EL (cell line): ENCODE measurements at regions not wholly inside any gene's neighbourhood (a gene's known extent, or its start where the extent isn't known, plus 50 kb on each side); places are given as distances from the start of the nearest gene placed in this dataset.
"Not testable (repeated sequence)": the region's sequence is repeated elsewhere in the genome, so short reads cannot be mapped to it uniquely, and the experiment has no call there.

Experiments
- DNase-seq: peaks from one replicate; pipeline ENCODE4 v3.0.0-alpha.2; 2016

DNA sequence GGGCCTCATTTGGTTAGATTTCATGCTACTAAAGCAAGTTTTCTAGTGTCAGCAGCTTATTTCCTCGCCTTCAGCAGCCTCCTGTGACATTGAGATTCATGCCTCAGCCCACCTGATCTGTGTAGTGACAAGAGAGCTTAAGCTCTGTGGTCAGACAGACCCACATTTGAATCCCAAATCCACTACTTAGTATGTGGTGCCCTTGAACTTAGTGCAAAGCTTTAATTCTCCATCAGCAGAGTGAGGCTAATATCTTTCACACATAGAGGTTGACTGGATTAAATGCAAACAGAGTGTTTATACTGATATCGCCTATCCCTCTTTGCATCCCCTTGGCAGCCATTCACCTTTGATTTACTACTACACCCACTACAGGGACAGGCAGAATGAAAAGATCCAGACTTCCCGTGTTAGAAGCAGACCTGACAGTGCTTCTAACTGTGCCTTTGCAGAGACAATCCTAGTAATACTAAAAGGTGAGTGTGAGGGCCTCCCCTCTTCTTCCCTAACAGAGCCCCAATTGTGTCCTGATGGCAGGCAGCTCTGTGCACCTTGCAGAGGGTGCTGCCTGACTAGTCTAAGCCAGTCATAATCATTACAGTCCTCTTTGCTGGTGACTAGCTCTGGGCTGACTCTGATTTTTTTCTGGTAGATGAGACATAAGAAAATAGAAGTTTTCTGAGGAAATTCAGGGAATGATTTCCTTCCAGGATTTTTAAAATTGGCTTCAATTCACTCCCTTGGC, 264.0 kb downstream of the CTH start:
- DNase-seq: no peak

DNA sequence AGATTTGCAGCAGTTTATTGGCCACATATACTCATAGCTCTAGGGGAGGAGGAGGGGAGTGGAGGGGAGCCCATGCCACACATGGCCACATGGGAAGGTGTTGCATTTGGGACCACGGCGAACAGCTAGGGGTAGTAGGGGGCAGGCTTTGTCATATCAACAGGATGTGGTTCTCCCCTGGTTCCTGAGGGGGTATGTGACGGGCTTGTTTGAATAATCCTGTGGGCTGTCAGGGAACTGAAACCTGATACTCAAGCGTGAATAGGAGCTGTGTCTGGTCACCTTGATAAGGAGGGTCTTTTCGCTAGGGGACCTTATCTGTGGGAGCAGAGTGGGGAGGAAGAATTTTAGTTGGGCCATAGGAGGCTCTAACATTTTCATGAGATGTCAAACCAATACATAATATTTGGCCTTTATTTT, 264.7 kb downstream of the CTH start:
- no peak for DNase-seq

DNA sequence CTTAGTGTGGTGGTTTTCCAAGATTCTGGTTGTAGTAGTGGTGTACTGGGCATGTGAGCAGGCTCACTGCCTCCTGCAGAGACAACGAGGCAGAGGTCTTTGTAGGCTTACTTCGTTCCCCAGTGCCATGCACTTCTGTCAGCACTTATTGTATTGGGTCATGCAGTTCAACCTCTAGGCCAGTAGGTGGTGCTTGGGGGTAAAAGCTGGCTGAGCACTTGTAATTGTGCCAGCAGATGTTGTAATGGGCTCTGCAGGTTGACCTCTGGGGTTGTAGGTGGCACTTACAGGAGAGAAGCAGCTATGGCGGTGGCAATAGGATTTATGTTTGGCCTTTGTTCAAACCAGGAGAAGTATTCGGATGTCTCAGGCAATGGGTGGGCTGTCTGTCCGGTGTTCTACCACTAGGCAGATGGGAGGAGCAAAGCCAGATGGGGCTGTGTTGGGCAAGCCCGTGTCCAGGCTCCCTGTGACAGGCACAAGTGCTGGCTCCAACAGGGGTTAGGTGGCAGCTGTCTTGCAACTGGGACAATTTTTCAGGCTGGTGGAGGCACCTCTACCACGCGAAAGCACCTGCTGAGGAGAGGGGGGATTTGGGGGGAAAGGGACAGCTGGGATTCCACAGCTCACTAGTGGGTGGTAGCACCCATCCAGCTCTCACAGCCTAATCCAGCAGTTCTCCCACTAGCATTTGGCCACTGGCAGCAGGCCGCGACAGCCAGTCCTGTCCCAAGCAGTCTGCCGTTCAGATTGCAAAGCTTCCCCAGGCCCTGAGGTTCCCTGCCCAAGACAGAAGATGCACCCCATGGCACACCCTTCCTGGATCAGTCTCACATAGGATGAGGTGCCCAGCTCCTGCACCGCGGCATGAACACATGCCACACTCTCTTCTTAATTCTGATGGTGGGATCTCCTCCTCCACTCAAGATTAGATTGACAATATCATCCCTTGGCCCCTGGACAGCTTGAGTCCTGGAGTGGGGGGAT, 274.5 kb downstream of the CTH start:
- DNase-seq: peak; percentile 62

DNA sequence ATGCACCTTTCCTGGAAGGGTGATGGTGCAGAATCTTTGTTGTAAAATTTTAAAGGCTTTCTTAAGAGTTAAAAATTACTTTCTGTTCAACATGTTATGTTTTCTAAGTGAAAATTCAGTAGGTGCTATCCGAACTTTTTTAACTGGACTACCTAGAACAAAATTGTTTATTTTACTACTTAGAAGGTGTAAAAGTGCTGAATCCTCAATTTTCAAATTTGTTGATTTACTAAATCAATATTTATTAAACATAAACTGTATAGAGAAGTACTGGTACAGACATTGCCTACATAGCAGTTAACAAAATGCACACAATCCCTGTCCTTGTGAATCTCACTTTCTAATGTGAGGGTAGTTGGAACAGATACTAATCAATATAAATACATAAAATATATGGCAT, 277.5 kb downstream of the CTH start:
- no peak for DNase-seq

DNA sequence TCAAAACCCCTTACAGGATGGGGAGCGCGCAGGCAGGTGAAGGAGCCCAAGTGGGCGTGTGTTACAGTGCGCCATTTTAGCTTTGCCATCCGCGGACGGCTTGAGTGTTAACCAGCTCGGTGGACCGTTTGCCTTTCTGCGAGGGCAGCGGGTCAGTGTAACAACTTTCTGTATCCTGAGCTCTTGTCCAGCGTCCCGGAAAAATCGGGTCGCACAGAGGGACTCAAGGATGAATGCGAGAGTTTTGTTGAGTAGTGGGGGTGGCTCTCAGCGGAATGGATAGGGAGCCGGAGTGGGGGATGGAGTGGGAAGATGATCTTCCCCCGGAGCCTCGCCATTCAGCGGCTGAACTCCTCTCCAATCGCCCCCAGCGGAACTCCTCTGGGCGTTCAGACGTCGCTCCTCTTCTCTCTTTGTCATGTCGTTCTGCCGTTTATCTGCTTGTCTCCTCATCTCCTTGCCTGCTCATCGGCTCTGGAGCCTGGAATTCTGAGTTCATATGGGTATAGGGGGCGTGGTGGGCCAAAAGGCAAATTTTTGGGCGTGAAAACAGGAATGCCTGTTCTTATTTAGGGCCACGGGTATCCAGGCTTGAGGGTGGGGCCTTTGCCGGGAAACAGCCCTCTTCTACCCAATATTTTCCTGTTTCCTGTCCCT, 295.4 kb downstream of the CTH start:
- peak; percentile 7 for DNase-seq

DNA sequence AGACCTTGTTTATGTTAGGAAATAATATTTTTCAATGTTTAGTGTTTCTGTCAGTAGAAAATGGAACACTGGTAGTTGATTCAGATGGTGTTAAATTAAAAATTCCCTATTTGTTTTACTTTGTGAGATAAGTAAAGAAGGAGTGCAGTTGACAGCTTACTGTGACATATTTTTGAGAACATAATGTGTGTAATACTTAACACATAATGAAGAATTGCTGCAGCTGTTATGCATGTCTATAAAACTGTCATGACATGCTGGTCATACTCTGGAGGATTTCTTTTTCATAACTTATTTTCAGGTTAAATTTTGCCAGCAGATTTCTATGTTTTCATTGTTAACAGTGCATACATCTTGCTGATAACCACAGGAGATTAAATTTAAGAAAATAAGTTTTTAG, 296.1 kb downstream of the CTH start:
- no peak for DNase-seq

DNA sequence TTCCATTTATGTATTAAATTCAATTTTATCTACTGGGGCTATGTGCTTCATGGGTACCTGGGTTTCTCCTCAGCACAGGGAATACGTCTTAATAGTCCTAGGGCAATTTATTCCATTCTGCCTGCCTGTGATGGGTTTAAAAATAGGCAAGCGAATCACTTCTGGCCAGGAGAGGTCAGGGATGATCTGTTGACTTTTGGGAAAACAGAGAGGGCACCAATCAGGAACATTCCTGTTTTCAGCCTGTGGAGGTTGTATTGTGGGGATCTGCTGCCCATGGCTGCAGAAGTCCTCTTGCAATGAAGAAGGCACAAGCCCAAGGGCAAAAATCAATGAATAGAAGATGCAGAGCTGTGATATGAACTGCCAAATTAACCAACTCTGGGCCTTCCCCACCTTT, 303.1 kb downstream of the CTH start:
- DNase-seq: peak; percentile 15

DNA sequence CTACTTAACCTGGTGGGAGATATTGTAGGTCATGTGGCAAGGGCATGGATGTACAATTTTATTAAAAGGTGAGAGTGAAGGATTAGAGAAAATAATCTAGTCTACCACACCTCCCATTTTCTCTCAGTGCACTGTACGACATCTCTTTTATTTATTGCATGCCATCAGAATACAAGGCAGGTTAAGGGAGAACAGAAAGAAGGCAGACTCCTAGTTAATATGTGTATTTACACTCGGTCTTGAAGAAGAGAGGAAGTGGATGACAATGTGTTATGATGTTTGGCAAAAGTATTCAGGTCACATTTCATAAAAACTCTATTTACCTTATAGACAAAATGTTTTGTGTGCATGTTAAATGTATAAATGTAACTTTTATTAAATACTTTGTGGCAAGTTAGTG, 306.1 kb downstream of the CTH start:
- DNase-seq: no peak

DNA sequence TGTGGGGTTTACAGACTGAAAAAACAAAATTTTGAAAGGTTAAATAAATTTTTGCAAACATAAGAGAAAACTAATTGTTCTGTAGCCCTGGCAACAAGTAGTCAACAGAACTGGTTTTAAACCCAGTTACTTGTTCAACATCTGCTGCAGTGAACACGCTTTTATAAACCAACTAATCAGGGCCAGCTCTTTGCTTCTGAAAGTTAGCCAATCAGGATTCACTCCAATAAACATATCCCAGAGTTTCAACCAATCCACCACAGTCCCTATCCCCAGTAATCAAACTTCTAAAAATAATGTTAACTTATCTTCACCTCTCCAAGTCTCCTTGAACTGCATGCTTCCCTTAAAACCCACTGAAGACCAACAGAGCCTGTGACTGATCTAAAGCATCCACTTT, 306.6 kb downstream of the CTH start:
- no peak for DNase-seq

DNA sequence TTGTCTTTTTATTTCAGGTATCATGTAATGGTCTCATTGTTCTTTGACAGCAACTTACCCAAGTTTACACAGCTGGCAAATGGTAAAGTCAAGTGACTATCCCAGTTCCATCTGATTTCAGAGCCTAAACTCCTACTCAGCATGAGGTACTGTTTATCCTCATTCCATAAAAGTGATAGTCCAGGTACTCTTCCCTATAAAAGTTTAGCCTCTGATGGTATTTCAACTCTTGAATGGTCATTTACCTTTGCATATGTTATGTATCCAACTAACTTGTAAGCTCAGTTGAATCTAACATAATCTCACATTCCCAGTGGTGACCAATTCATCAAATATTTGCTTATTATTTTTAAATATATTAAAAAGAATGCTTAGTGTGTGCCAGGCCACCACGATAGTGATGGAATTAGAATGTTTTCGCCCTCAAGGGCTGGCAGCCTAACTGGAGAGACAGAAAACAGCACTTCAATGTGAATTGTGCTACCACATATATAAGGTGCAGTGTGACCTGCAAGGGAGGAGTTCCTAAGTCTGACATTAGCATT, 307.1 kb downstream of the CTH start:
- DNase-seq: peak; percentile 43

DNA sequence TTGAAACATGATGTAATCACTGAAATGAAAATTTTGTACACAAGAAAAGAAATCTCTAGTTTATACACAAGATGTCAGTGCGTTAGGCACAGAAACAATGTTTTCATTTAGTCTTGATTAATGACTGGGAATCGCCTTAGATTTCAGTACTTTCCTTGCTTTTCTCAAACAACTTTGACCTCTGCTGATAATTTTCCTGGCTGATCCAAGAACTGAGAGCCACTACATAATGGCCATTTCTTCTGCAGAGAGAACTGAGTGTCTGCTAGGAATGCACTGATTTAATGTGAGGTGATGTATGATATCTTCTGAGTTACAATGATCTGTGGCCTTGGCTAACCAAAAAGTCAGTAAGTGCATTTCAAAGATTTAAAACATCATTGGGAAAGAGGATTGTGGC, 308.1 kb downstream of the CTH start:
- DNase-seq: no peak

DNA sequence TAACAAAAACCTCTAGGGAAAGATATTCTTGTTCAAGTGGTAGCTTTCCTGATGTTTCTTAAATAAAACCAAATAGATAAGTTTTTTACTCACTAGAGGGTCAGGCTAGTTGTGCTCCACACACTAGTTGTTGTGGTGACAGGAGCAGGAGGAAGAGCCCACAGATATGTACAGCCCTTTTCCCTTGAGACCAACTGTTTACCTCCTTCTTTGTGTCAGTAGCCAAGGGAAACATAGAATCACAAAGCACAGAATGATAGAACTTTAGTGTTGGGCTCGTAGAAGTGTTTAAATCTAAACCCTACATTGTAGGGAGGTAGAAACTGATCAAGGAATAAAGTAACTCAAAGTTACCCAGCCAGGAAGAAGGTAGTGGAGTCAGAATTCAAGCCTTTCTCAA, 309.0 kb downstream of the CTH start:
- DNase-seq: no peak

DNA sequence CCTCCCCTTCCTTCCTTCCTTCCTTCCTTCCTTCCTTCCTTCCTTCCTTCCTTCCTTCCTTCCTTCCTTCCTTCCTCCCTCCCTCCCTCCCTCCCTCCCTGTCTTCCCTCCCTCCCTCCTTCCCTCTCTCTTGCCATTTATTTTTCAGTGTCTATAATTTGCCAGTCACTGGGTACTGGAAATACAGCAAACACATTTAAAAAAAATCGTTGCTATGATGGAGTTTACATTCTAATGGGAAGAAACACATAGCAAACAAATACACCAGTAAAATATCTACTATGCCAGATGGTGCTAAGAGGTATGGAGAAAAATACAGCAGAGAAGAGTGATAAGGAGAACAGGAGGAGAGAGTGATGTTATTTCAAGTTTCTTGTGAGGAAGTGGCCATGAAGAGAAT, 309.5 kb downstream of the CTH start:
- no peak for DNase-seq

DNA sequence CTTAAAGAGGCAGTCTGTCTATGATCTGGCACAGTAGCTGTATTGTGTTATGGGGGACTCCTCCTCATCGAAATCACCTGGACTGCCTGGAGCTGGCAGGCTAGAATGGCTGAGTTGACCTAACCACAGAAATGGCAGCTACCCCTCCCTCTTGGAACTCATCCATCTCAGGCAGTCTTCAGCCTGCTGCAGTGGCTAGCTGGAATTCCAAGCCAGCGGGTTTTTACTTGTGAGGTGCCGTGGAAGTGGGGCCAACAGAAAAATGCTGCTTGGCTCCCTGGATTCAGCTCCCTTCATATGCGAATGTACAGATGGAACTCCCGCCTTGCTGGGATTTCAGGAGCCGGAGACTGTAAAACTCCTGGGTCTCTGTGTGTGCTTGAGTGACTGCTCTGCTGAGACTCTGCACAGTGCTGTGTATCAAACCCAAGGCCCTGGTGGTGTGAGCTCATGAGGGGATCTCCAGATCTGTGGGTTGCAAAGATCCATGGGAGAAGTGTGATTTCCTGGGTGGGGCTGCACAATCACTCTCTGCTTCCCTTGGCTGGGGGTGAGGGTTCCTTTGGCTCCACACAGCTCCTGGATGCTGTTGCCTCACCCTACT, 316.9 kb downstream of the CTH start:
- no peak for DNase-seq

DNA sequence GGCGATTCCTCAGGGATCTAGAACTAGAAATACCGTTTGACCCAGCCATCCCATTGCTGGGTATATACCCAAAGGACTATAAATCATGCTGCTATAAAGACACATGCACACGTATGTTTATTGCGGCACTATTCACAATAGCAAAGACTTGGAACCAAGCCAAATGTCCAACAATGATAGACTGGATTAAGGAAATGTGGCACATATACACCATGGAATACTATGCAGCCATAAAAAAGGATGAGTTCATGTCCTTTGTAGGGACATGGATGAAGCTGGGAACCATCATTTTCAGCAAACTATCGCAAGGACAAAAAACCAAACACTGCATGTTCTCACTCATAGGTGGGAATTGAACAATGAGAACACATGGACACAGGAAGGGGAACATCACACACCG, 311.1 kb downstream of the PTGER3 start:
- DNase-seq: not testable (repeated sequence)

DNA sequence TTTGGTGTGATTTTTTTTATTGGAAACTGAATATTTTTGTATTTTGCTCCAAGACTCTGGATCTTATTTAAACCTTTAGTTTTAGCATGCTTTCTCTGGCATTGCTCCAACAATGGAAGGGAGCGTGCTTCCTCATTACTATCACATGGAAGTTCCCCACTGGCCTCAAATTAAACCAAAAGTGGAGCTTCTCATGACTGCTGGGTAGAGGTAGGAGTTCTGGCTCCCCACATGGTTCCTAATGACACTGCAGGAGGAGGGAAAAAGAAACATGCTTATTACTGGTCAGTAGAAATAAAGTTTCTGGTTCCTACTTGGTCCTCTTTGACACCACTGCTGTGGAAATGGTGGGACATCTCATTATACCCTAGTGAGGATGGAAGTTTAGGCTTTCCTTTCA, 310.5 kb downstream of the PTGER3 start:
- DNase-seq: no peak

DNA sequence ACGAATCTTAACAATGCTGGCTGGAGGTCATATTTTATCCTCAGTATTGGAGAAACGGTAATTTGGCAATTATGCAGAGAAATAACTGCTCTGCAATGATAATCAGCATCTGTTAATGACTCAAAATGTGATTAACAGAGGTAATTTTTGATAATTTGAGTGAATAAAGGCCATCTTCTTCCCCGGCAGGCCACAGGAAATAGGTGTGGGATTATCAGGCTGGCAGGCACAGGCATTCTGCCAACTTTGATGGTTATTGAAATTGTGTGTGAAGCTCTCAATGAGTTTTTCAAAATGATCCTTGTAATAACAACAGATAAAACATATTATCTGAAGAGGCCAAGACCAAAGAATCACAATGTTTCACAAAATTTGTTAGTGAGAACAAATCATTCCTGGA, 309.0 kb downstream of the PTGER3 start:
- DNase-seq: no peak

DNA sequence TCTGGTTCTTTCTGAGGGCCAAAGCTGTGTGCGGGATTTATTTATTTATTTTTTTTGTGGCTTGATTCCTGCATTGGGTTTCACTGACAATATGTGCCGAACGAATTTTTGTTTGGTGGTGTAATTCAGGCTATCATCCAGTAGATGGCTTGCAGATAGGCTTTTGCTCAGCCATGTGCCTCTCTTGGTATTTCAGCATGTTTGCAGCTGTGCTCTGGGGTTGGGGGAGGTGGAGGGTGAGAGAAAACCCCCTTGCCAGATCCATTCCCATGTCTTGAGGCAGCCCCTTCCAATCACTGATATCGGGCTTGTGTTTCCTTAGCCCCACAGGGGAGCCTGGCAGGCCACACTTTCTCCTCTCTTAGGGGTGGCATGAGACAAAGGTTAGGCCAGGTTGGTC, 302.4 kb downstream of the PTGER3 start:
- DNase-seq: peak; percentile 31

DNA sequence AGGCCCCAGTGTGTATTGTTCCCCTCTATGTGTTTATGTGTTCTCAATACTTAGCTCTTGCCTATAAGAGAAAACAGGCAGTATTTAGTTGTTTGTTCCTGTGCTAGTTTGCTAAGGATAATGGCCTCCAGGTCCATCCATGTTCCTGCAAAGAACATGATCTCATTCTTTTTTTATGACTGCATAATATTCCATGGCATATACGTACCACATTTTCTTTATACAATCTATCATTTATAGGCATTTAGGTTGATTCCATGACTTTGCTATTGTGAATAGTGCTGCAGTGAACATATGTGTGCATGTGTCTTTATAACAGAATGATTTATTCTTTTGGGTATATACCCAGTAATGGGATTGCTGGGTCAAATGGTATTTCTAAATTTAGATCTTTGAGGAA, 301.6 kb downstream of the PTGER3 start:
- DNase-seq: not testable (repeated sequence)

DNA sequence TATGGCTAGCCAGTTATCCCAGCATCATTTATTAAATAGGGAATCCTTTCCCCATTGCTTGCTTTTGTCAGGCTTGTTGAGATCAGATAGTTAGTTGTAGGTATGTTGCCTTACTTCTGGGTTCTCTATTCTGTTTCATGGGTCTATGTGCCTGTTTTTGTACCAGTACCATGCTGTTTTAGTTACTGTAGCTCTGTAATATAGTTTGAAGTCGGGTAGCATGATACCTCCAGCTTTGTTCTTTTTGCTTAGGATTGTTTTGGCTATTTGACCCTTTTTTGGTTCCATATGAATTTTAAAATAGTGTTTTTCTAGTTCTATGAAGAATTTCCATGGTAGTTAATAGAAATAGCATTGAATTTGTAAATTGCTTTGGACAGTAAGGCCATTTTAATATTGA, 300.5 kb downstream of the PTGER3 start:
- DNase-seq: not testable (repeated sequence)

DNA sequence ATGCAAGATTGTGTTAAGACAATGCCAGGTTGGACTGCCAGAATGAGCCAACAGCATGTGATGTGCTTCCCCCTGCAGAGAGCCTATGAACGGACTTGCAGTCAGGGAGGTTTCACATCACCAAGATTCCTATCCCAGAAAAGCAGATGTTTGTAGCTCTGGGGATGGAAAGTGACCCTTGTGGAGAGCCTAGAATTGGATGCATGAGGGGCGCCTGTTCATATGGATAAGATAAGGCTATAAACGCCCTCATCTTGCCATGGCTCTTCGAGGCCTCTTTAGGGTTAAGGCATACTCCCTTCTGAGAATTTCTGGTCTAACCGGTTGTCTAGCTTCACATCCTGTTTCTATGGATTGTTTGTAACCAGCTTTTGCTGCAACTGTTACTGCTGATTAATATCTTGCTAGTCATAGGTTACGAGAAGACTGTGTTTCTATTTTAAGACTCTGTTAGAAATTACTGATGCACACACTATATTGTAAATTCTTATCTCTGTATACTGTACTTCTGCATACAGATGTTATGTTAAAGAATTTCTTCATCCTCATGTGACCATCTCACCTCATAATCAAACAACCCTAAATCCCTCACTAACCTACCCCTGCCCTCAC, 295.8 kb downstream of the PTGER3 start:
- DNase-seq: not testable (repeated sequence)

DNA sequence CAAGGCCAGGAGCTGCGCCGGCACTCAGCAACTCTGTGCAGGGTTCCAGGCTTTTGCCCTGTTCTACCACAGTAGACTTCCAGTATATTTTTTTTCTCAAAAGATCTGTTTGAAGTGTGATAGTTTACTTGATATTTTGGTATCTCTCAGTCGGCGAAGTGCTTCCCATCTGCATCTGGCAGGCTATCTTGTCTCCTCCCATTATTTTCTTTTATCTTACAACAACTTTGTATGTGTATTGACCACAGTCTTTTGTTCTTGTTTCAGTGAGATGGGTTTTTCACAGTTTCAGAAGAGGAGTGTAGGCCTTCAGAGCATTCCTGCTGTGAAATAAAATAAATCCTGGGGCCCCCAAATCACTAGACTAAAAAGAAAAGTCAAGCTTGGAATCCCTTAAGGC, 292.9 kb downstream of the PTGER3 start:
- no peak for DNase-seq
